ENCODE measurements at regions not wholly inside any gene's neighbourhood (a gene's known extent, or its start where the extent isn't known, plus 50 kb on each side); places are given as distances from the start of the nearest gene placed in this dataset.

GRCh38 chr15:37416103-37416502 is 315.8 kb upstream of the MEIS2 start:
- Mint-ChIP-seq H3K27ac (no peak overlapping the region), H3K4me1 (no peaks in the 10 kb centered on the region), H3K4me3 (no peak overlapping the region), H3K36me3 (ENCODE audit: insufficient read depth in 1 of 3, low read depth in 3 of 3) (no peaks in the 10 kb centered on the region), H3K27me3 (ENCODE audit: low read depth) (peaks cover 5% of the 10 kb centered on the region; the same call in 1 of the 2 replicates), H3K9me3 (no peaks in the 10 kb centered on the region; a peak in 1 of 5 replicates)
- no peak for DNase-seq
- Histone ChIP-seq H3K23me2 (ENCODE audit: insufficient read length, low read depth, low read length, poor library complexity, severe bottlenecking) (no peaks in the 10 kb centered on the region), H3K23ac (ENCODE audit: insufficient read length, low read depth, low read length) (no peak overlapping the region), H3K79me2 (ENCODE audit: insufficient read depth, low read length) (no peaks in the 10 kb centered on the region), H3K9me3 (ENCODE audit: control insufficient read depth, low read depth, low read length) (no peaks in the 10 kb centered on the region), H4K20me1 (ENCODE audit: control insufficient read depth, insufficient read depth, insufficient read length) (no peaks in the 10 kb centered on the region), H3K4ac (ENCODE audit: low read depth, low read length) (no peak overlapping the region), H3K27me3 (ENCODE audit: insufficient read depth, low read length) (no peaks in the 10 kb centered on the region), H2AFZ (ENCODE audit: low read length) (no peak overlapping the region), H3K9ac (ENCODE audit: extremely low read depth, insufficient read length, low read length) (no peak overlapping the region), H2BK5ac (ENCODE audit: insufficient read length, low read length) (no peak overlapping the region), H2BK15ac (ENCODE audit: low read depth, low read length) (no peak overlapping the region), H2BK20ac (ENCODE audit: low read depth, low read length, poor library complexity, severe bottlenecking) (no peak overlapping the region), H4K91ac (ENCODE audit: insufficient read length, low read depth, low read length) (no peak overlapping the region), H3K4me2 (ENCODE audit: insufficient read depth, insufficient read length, low read length) (no peak overlapping the region), H3K18ac (ENCODE audit: insufficient read length, low read depth, low read length) (no peak overlapping the region), H3K4me1 (ENCODE audit: insufficient read depth, low read length) (no peaks in the 10 kb centered on the region), H2BK12ac (ENCODE audit: insufficient read length, low read depth, low read length) (no peak overlapping the region), H2AK5ac (ENCODE audit: insufficient read length, low read length) (no peak overlapping the region), H4K5ac (ENCODE audit: insufficient read length, low read depth, low read length) (no peak overlapping the region), H4K8ac (replicated peaks; ENCODE audit: insufficient read length, low read depth, low read length) (no peak overlapping the region), H3T11ph (ENCODE audit: low read length) (no peak overlapping the region), H3K14ac (ENCODE audit: insufficient read depth, low read length) (no peak overlapping the region), H3K79me1 (ENCODE audit: insufficient read depth, low read depth, low read length, poor library complexity, severe bottlenecking) (no peaks in the 10 kb centered on the region), H3K56ac (ENCODE audit: insufficient read length, low read depth, low read length) (no peak overlapping the region), H2BK120ac (ENCODE audit: low read depth, low read length, poor library complexity, severe bottlenecking) (no peak overlapping the region), H3K27ac (ENCODE audit: insufficient read length, low read depth, low read length) (no peak overlapping the region)
- TF ChIP-seq, protein P1, sequence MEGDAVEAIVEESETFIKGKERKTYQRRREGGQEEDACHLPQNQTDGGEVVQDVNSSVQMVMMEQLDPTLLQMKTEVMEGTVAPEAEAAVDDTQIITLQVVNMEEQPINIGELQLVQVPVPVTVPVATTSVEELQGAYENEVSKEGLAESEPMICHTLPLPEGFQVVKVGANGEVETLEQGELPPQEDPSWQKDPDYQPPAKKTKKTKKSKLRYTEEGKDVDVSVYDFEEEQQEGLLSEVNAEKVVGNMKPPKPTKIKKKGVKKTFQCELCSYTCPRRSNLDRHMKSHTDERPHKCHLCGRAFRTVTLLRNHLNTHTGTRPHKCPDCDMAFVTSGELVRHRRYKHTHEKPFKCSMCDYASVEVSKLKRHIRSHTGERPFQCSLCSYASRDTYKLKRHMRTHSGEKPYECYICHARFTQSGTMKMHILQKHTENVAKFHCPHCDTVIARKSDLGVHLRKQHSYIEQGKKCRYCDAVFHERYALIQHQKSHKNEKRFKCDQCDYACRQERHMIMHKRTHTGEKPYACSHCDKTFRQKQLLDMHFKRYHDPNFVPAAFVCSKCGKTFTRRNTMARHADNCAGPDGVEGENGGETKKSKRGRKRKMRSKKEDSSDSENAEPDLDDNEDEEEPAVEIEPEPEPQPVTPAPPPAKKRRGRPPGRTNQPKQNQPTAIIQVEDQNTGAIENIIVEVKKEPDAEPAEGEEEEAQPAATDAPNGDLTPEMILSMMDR (conservative IDR thresholded peaks at IDR 0.05): no peak
- WGBS (ENCODE audit: extremely low coverage, insufficient read length, low lambda C conversion rate): no CpG with 5 or more reads among the region's 1 CpG
